HEK293 (cell line): ENCODE measurements at regions not wholly inside any gene's neighbourhood (a gene's known extent, or its start where the extent isn't known, plus 50 kb on each side); places are given as distances from the start of the nearest gene placed in this dataset.
"Not testable (repeated sequence)": the region's sequence is repeated elsewhere in the genome, so short reads cannot be mapped to it uniquely, and the experiment has no call there.

Experiments
- CTCF ChIA-PET: fragments of 350-600 bp; formaldehyde crosslinking; extraction: SDS; loops from one replicate; lab custom pipeline; 2021; ENCODE audit warnings: antibody characterized with exemption; lab: Yijun Ruan, JAX
- POLR2A ChIA-PET: fragments of 300-600 bp; formaldehyde crosslinking; extraction: SDS; loops from one replicate; lab custom pipeline; 2020; ENCODE audit warnings: antibody characterized with exemption, inconsistent platforms; lab: Yijun Ruan, JAX
- H3K27ac ChIP-seq: fragments of 200-500 bp; sonication (Bioruptor generic); 2 replicates; pipeline ENCODE4 v1.5.1; 2014; ENCODE audit warnings: low read depth, low read length, control low read depth, inconsistent platforms; ENCODE audit errors: extremely low read depth
- H3K36me3 ChIP-seq, 2 experiments: fragments of 200-500 bp in 1 of 2; sonication (Bioruptor generic) in 1 of 2; 1 replicate in 1 of 2; 2 replicates in 1 of 2; pipeline ENCODE4 v1.5.1; 2014 to 2017; ENCODE audit warnings: inconsistent platforms in 2 of 2, low read length in 2 of 2; ENCODE audit not compliant: control insufficient read depth in 2 of 2, insufficient read depth in 1 of 2
- H3K4me1 ChIP-seq: fragments of 200-500 bp; sonication (Bioruptor generic); 2 replicates; pipeline ENCODE4 v1.5.1; 2014; ENCODE audit warnings: mild to moderate bottlenecking, low read length, inconsistent platforms; ENCODE audit not compliant: control insufficient read depth, insufficient read depth
- H3K4me3 ChIP-seq: 2 replicates; pipeline ENCODE4 v1.5.1; 2011; ENCODE audit warnings: low read depth, mild to moderate bottlenecking, control low read depth, low read length, moderate library complexity
- H3K9me3 ChIP-seq: fragments of 200-500 bp; sonication (Bioruptor generic); 2 replicates; pipeline ENCODE4 v1.5.1; 2014; ENCODE audit warnings: low read depth, low read length, inconsistent platforms; ENCODE audit not compliant: control insufficient read depth, insufficient read depth
- EGR2 ChIP-seq: fragments of 450-650 bp; formaldehyde crosslinking; IDR thresholded peaks from 2 replicates; pipeline ENCODE4 v1.5.1; 2016; ENCODE audit warnings: low read depth, missing biosample characterization, missing genetic modification characterization
- GFI1B ChIP-seq: fragments of 450-650 bp; formaldehyde crosslinking; IDR thresholded peaks from 2 replicates; pipeline ENCODE4 v1.5.1; 2016; ENCODE audit warnings: missing biosample characterization, missing genetic modification characterization
- GLI4 ChIP-seq: fragments of 450-650 bp; formaldehyde crosslinking; IDR thresholded peaks from 2 replicates; pipeline ENCODE4 v1.5.1; 2016; ENCODE audit warnings: missing biosample characterization, missing genetic modification characterization
- HOXC10 ChIP-seq: sonication (generic); formaldehyde crosslinking; IDR thresholded peaks from 2 replicates; pipeline ENCODE4 v1.8.1; 2023; ENCODE audit warnings: mild to moderate bottlenecking, missing genetic modification reagents
- TCF7L2 ChIP-seq: IDR thresholded peaks from 2 replicates; pipeline ENCODE4 v1.6.1; 2011; ENCODE audit warnings: low read depth, mild to moderate bottlenecking, inconsistent platforms, low read length, moderate library complexity, borderline replicate concordance
- ZBTB17 ChIP-seq: fragments of 450-650 bp; formaldehyde crosslinking; IDR thresholded peaks from 2 replicates; pipeline ENCODE4 v1.5.1; 2016; ENCODE audit warnings: missing biosample characterization, missing genetic modification characterization
- ZNF10 ChIP-seq: fragments of 450-650 bp; formaldehyde crosslinking; IDR thresholded peaks from 2 replicates; pipeline ENCODE4 v1.5.1; 2017; ENCODE audit warnings: missing biosample characterization, missing genetic modification characterization
- ZNF155 ChIP-seq: fragments of 450-650 bp; formaldehyde crosslinking; IDR thresholded peaks from 2 replicates; pipeline ENCODE4 v1.5.1; 2016; ENCODE audit warnings: missing biosample characterization, missing genetic modification characterization
- ZNF221 ChIP-seq: fragments of 450-650 bp; formaldehyde crosslinking; IDR thresholded peaks from 2 replicates; pipeline ENCODE4 v1.5.1; 2017; ENCODE audit warnings: missing biosample characterization, missing genetic modification characterization, borderline replicate concordance
- ZNF362 ChIP-seq: fragments of 450-650 bp; formaldehyde crosslinking; IDR thresholded peaks from 2 replicates; pipeline ENCODE4 v1.5.1; 2016; ENCODE audit warnings: missing biosample characterization, missing genetic modification characterization
- ZNF391 ChIP-seq: fragments of 450-650 bp; formaldehyde crosslinking; IDR thresholded peaks from 2 replicates; pipeline ENCODE4 v1.5.1; 2016; ENCODE audit warnings: low read depth, missing biosample characterization, missing genetic modification characterization, borderline replicate concordance
- ZNF416 ChIP-seq: fragments of 450-650 bp; formaldehyde crosslinking; IDR thresholded peaks from 2 replicates; pipeline ENCODE4 v1.5.1; 2016; ENCODE audit warnings: missing biosample characterization, missing genetic modification characterization
- ZNF48 ChIP-seq: fragments of 450-650 bp; formaldehyde crosslinking; IDR thresholded peaks from 2 replicates; pipeline ENCODE4 v1.5.1; 2016; ENCODE audit warnings: missing biosample characterization, missing genetic modification characterization
- ZNF510 ChIP-seq: fragments of 450-650 bp; formaldehyde crosslinking; IDR thresholded peaks from 2 replicates; pipeline ENCODE4 v1.5.1; 2018; ENCODE audit warnings: mild to moderate bottlenecking, missing genetic modification characterization, missing biosample characterization; ENCODE audit not compliant: insufficient replicate concordance
- ZNF548 ChIP-seq: fragments of 450-650 bp; formaldehyde crosslinking; IDR thresholded peaks from 2 replicates; pipeline ENCODE4 v1.5.1; 2016; ENCODE audit warnings: missing biosample characterization, missing genetic modification characterization
- ZNF658 ChIP-seq: fragments of 450-650 bp; formaldehyde crosslinking; IDR thresholded peaks from 2 replicates; pipeline ENCODE4; 2016; ENCODE audit warnings: missing biosample characterization, missing genetic modification characterization
- ZNF660 ChIP-seq: fragments of 450-650 bp; IDR thresholded peaks from 2 replicates; pipeline ENCODE4 v1.5.1; 2018; ENCODE audit warnings: missing biosample characterization, mild to moderate bottlenecking, missing genetic modification characterization
- ZNF704 ChIP-seq: fragments of 450-650 bp; formaldehyde crosslinking; IDR thresholded peaks from 2 replicates; pipeline ENCODE4 v1.5.1; 2016; ENCODE audit warnings: missing biosample characterization, missing genetic modification characterization
- ZNF791 ChIP-seq: fragments of 450-650 bp; formaldehyde crosslinking; IDR thresholded peaks from 2 replicates; pipeline ENCODE4 v1.5.1; 2016; ENCODE audit warnings: missing biosample characterization, missing genetic modification characterization
- ZSCAN16 ChIP-seq: fragments of 450-650 bp; formaldehyde crosslinking; IDR thresholded peaks from 2 replicates; pipeline ENCODE4 v1.5.1; 2016; ENCODE audit warnings: missing biosample characterization, missing genetic modification characterization
- TF ChIP-seq, protein P1 (sequence below): fragments of 450-650 bp; formaldehyde crosslinking; IDR thresholded peaks from 2 replicates; pipeline ENCODE4 v1.5.1; 2017; ENCODE audit warnings: missing biosample characterization, missing genetic modification characterization
- TF ChIP-seq, protein P2 (sequence below): fragments of 450-650 bp; formaldehyde crosslinking; IDR thresholded peaks from 2 replicates; pipeline ENCODE4 v1.5.1; 2016; ENCODE audit warnings: missing biosample characterization, missing genetic modification characterization

GRCh38 chr6:95742767-95743289 is 165.5 kb downstream of the MANEA start (continued):
- no peak for TF ChIP-seq EGR2
- no peak for TF ChIP-seq TCF7L2
- no peak for TF ChIP-seq ZNF416 (tag by site-specific recombination)
- no peak for TF ChIP-seq ZNF391
- TF ChIP-seq ZNF10 (tag by site-specific recombination) = no peak
- no peak for TF ChIP-seq ZNF48
- no peak for TF ChIP-seq ZNF791 (tag by site-specific recombination)
- no peak for TF ChIP-seq ZSCAN16 (tag by site-specific recombination)
- TF ChIP-seq ZNF548 = no peak
- no peak for TF ChIP-seq GFI1B (tag by site-specific recombination)
- TF ChIP-seq, all 188 proteins: peak for 0

DNA sequence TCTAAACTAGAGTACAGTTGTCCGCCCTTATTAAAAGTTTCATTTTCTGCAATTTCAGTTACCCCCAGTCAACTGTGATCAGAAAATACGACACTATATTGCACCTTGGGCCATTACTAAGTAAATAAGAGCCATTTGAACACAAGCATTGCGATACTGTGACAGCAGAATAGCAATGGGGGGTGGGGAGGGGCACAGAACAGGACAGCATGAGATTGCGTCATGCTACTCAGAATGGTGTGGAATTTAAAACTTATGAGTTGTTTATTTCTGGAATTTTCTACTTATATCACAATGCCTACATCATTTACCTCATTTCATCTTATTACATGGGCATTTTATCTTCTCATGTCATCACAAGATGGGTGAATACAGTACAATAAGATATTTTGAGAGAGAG is 166.3 kb downstream of the MANEA start:
- Histone ChIP-seq H3K9me3 (no peaks in the 10 kb centered on the region), H3K4me3 (no peak overlapping the region), H3K4me1 (no peaks in the 10 kb centered on the region), H3K36me3 (no peaks in the 10 kb centered on the region), H3K27ac (no peak overlapping the region)
- TF ChIP-seq, protein P1, sequence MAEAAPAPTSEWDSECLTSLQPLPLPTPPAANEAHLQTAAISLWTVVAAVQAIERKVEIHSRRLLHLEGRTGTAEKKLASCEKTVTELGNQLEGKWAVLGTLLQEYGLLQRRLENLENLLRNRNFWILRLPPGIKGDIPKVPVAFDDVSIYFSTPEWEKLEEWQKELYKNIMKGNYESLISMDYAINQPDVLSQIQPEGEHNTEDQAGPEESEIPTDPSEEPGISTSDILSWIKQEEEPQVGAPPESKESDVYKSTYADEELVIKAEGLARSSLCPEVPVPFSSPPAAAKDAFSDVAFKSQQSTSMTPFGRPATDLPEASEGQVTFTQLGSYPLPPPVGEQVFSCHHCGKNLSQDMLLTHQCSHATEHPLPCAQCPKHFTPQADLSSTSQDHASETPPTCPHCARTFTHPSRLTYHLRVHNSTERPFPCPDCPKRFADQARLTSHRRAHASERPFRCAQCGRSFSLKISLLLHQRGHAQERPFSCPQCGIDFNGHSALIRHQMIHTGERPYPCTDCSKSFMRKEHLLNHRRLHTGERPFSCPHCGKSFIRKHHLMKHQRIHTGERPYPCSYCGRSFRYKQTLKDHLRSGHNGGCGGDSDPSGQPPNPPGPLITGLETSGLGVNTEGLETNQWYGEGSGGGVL (tag by site-specific recombination) = no peak
- TF ChIP-seq ZNF155 (tag by site-specific recombination) = no peak
- CTCF ChIA-PET = no interaction called here
- POLR2A ChIA-PET = no interaction called here

GRCh38 chr6:95758236-95759069 is 181.1 kb downstream of the MANEA start:
- H3K4me3 ChIP-seq, CTCF ChIA-PET, H3K4me1 ChIP-seq, H3K27ac ChIP-seq, POLR2A ChIA-PET, H3K36me3 ChIP-seq, H3K9me3 ChIP-seq: not testable (repeated sequence)

DNA sequence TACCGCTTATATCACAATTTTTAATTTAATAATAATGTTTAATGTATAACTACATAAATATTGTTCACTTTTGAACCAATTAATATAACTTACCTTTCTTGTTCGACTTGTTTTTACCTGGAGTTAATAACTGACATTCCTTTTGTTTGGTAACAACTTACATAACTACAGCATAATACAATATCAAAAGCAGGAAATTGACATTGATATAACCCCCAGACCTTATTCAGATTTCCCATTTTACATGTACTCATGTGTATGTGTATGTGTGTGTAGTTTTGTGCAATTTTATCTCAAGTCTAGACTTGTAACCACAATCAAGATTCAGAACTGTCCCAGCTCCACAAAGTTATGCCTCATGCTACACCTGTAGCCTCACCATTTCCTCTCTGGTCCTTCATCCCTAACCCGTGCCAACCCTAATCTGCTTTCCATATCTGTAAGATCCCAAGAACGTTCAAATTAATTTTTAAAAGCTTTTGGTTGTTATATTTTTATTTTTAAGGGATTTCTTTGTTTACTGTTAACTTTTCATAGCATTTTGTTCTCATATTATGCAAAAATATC is 190.6 kb downstream of the MANEA start:
- no peak overlapping the region for H3K4me3 ChIP-seq
- no peaks in the 10 kb centered on the region for H3K36me3 ChIP-seq
- no peak for TF ChIP-seq ZNF510 (tag by site-specific recombination)
- ChIA-PET POLR2A (no interaction called here), CTCF (no interaction called here)
- no peak overlapping the region for H3K27ac ChIP-seq
- H3K4me1 ChIP-seq = no peaks in the 10 kb centered on the region
- H3K9me3 ChIP-seq = no peaks in the 10 kb centered on the region

DNA sequence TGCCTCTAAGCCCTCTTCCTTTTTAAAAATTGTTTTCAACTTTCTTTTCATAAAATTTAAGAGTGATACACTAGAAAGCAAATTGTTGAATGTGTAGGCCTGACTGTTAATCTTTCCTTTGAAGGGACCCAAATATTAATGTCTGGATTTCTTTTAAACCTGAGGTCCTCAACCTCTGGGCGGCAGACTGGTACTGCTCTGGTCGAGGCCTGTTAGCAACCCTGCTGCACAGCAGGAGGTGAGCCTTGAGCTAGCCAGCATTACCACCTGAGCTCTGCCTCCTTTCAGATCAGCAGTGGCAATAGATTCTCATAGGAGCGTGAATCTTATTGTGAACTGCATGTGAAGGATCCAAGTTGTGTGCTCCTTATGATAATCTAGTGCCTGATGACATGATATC is 191.2 kb downstream of the MANEA start:
- no peak overlapping the region for H3K27ac ChIP-seq
- TF ChIP-seq ZBTB17 (no peak), HOXC10 (no peak), ZNF704 (no peak), ZNF362 (tag by site-specific recombination) (no peak), ZNF660 (tag by site-specific recombination) (no peak), GLI4 (tag by site-specific recombination) (no peak), ZNF658 (no peak), ZNF221 (tag by site-specific recombination) (no peak)
- TF ChIP-seq, protein P2, sequence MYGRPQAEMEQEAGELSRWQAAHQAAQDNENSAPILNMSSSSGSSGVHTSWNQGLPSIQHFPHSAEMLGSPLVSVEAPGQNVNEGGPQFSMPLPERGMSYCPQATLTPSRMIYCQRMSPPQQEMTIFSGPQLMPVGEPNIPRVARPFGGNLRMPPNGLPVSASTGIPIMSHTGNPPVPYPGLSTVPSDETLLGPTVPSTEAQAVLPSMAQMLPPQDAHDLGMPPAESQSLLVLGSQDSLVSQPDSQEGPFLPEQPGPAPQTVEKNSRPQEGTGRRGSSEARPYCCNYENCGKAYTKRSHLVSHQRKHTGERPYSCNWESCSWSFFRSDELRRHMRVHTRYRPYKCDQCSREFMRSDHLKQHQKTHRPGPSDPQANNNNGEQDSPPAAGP = no peak
- TF ChIP-seq, all 188 proteins: peak for 0
- Histone ChIP-seq H3K4me3 (no peak overlapping the region), H3K4me1 (no peaks in the 10 kb centered on the region), H3K36me3 (no peaks in the 10 kb centered on the region), H3K9me3 (no peaks in the 10 kb centered on the region)
- POLR2A ChIA-PET = no interaction called here
- CTCF ChIA-PET = no interaction called here
